Stimulated activated naive CD8-positive, alpha-beta T cell treated with anti-CD3 and anti-CD28 coated beads, Interleukin-15, amount 100 ng/mL, for 72 hours (primary cell): ENCODE measurements at regions not wholly inside any gene's neighbourhood (a gene's known extent, or its start where the extent isn't known, plus 50 kb on each side); places are given as distances from the start of the nearest gene placed in this dataset.

Experiments used
- ATAC-seq: fragments of 150-1000 bp; cut with Tn5 transposase; 2 replicates; pipeline ENCODE4 v1.10.0; 2021; ENCODE audit warnings: mild to moderate bottlenecking, moderate library complexity
- DNase-seq, 2 donors: peaks; one replicate each; pipeline ENCODE4 v3.0.0; 2021 to 2022
- H3K27ac Mint-ChIP-seq, 2 donors: one replicate each; pipeline ENCODE4 v1.8.0; 2022; ENCODE audit warnings: mild to moderate bottlenecking in 2 of 2, mixed read lengths in 2 of 2, moderate library complexity in 2 of 2
- H3K27me3 Mint-ChIP-seq: one replicate; pipeline ENCODE4 v1.8.0; 2022; ENCODE audit warnings: mixed read lengths
- H3K4me1 Mint-ChIP-seq: one replicate; pipeline ENCODE4 v1.8.0; 2022; ENCODE audit warnings: mild to moderate bottlenecking, mixed read lengths
- H3K4me3 Mint-ChIP-seq, 2 donors: one replicate each; pipeline ENCODE4 v1.8.0; 2022; ENCODE audit warnings: mild to moderate bottlenecking in 2 of 2, mixed read lengths in 2 of 2, moderate library complexity in 1 of 2
- H3K9me3 Mint-ChIP-seq, 2 donors: one replicate each; pipeline ENCODE4 v1.8.0; 2022; ENCODE audit warnings: mixed read lengths in 2 of 2

DNA sequence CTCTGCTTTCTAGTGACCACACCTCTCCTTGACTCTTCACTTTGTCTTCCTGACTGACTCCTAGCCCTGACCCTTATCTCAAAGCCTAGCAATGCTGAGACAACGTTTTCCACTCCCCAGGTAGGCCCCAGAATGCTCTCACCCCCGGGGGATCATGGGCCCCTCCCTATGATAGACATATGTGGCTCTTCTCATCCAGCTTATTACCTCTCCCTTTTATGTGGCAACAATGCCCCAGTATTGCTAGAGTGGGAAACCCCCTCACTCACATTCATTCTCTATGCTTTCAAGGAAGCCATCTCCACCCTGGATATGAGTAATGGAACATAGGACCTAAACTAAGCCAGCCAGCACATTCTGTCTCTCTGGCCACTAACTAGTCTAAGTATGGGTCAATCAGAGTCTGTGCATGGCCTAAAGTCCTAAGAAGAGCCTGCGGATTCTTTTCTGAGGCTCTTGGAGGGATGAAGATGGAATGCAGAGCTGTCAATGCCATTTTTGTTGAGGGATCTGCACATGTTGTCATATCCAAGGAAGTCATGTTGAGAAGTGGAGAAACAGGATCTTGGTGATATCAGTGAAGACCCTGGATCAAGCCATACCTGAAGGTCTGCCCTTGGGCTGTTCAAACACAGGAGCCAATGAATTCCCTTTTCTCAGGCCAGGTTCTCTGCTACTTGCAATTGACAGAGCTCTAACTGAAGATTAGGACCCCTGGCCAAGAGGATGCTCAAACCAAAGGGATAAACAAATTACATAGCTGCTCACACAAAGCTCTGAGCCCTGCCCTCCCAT, 79.8 kb upstream of the GRK3 start:
- Mint-ChIP-seq H3K27ac (peak overlapping the region; percentile 69 to 86), H3K4me3 (peak overlapping the region; percentile 33 to 34), H3K9me3 (peaks cover 11 to 12% of the 10 kb centered on the region in 2 donors), H3K4me1 (peaks cover 74% of the 10 kb centered on the region), H3K27me3 (no peaks in the 10 kb centered on the region)
- ATAC-seq (peak; percentile 84), DNase-seq (peak; percentile 57 to 70)

GRCh38 chr22:25485626-25486545, 78.6 kb upstream of the GRK3 start:
- peak; percentile 75 for ATAC-seq
- peaks cover 11 to 12% of the 10 kb centered on the region in 2 donors for H3K9me3 Mint-ChIP-seq
- peak overlapping the region; percentile 84 to 86 for H3K27ac Mint-ChIP-seq
- peak overlapping the region; percentile 20 to 62 for H3K4me3 Mint-ChIP-seq
- peaks cover 74% of the 10 kb centered on the region for H3K4me1 Mint-ChIP-seq
- DNase-seq: peak; percentile 49 to 60
- H3K27me3 Mint-ChIP-seq: no peaks in the 10 kb centered on the region

GRCh38 chr22:25487508-25487907, 77.0 kb upstream of the GRK3 start:
- ATAC-seq (no peak), DNase-seq (no peak)
- H3K27me3 Mint-ChIP-seq: peaks cover 8% of the 10 kb centered on the region
- H3K4me1 Mint-ChIP-seq: peaks cover 80% of the 10 kb centered on the region
- peaks cover 11 to 12% of the 10 kb centered on the region in 2 donors for H3K9me3 Mint-ChIP-seq
- H3K4me3 Mint-ChIP-seq: peak overlapping the region; percentile 8 to 67
- peak overlapping the region in 1 of 2 donors; percentile 35 for H3K27ac Mint-ChIP-seq

DNA sequence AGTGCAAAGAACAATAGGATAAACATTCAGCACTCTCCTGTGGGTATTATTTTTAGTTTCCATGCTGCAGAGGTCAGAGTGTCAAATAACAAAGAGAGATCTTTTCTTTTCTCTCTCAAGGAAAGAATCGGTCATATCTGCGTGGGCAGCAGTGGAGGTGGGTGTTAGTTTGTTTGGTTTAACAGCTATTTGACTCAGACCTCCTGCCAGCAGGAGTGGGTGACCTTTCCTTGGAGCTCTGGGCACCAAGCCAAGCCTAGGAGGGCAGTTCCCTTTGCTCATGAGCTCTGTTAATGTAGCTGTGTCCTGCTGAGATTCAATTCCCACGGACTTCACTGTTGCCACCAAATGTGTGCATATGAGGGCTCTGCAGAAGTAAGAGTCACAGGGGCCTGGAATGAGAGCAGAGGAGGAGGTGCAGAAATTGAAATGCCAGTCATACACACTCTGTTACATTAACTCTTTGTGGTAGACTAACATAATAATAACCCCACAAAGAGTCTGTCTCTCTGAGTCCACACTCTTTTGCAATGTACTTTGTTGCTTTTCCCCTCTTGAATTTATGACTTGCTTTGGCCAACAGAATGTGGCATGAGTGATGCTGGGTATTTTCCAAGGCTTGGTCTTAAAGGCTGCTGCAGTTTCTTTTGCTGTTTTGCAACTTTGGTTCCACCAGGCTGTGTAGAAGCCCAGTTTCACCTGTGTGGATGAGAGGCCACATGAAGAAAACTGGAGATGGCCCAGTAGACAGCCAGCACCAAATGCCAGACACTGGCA, 76.0 kb upstream of the GRK3 start:
- peaks cover 75% of the 10 kb centered on the region for H3K4me1 Mint-ChIP-seq
- peaks cover 15% of the 10 kb centered on the region for H3K27me3 Mint-ChIP-seq
- ATAC-seq: peak; percentile 50
- H3K9me3 Mint-ChIP-seq: peaks cover 11 to 12% of the 10 kb centered on the region in 2 donors
- peak overlapping the region in 1 of 2 donors; percentile 60 for H3K27ac Mint-ChIP-seq
- peak; percentile 59 to 68 for DNase-seq
- peak overlapping the region; percentile 64 to 67 for H3K4me3 Mint-ChIP-seq

GRCh38 chr22:25489947-25490346, 74.5 kb upstream of the GRK3 start:
- Mint-ChIP-seq H3K4me3 (no peak overlapping the region), H3K4me1 (peaks cover 75% of the 10 kb centered on the region), H3K9me3 (peaks cover 11 to 12% of the 10 kb centered on the region in 2 donors), H3K27me3 (peaks cover 30% of the 10 kb centered on the region), H3K27ac (no peak overlapping the region)
- DNase-seq (no peak), ATAC-seq (no peak)

DNA sequence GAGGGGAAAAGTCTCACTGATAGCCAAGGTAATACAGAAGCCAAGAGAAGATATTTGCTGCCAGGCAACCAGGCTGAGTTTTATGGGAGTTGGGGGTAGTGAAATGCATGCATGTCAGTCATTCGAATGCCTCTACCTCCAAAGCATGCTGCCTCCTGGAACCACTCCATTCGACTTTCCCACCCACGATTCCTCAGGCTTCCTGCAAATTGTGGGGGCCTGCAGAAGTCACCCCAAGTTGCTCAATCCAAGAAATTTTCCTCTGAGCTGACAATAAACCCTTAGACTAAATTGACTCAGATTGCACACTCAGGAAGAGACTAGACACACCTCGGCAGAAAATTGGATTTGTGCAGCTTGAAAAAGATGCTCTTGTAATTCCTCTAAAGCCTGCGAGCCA, 73.6 kb upstream of the GRK3 start:
- Mint-ChIP-seq H3K4me3 (no peak overlapping the region), H3K27ac (peak overlapping the region in 1 of 2 donors; percentile 56), H3K27me3 (peaks cover 34% of the 10 kb centered on the region), H3K9me3 (peaks cover 11 to 12% of the 10 kb centered on the region in 2 donors), H3K4me1 (peaks cover 70% of the 10 kb centered on the region)
- ATAC-seq (no peak), DNase-seq (no peak)

DNA sequence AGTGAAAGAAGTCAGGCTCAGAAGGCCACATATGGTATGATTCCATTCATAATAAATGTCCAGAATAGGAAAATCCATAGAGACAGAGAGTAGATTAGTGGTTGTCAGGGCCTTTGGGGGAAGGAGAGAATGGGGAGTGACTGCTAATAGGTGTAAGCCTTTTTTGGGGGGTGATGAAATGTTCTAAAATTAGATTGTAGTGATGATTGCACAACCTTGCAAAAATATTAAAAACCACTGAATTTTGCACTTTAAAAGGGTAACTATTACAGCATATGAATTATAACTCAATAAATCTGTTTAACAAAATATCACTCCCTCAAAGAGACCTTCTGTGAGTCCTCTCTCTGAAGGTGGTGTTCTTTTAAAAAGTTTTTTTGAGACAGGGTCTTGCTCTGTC, 72.3 kb upstream of the GRK3 start:
- peaks cover 34% of the 10 kb centered on the region for H3K27me3 Mint-ChIP-seq

DNA sequence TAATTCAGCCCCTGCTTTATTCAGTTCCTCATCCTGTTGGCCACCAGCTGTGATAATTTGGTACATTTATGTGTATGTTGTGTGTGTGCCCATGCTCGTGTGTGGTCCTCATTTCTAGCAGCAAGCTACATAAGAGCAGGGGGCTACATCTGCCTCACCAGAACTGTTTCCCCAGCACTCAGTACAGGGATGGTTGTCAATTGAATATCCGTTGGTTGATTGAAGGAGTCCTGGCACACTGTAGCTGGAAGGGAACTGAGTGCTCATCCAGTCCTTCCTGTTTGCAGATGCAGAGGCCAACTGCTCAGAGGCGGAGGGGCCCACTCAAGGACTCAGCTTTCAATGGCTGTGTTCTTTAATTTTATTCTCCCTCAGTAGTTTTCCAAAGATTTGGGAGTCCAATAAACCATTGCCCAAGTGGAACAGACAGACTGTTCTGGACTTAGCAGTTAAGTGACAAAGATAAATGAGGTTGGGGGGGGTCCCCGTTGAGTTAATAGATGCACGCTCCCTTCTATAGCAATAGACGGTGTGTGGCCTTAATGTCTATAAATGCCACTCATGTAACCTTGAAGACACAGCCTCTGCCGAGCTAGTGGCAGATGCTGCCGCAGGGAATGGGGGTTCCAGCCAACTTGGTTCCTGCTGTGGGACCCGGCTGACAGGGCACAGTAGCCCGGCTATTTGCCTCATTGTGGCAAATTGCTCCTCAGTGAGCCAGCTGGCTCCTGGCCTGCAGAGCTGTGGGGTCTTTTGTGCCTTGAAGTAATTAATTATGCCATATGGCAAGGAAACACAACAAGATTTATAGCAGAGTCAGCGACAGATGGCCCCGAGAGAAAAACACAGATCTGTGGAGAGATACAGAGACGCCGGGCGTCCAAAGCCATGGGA, 71.4 kb upstream of the GRK3 start:
- Mint-ChIP-seq H3K9me3 (peaks cover 0 to 2% of the 10 kb centered on the region in 2 donors), H3K4me1 (peaks cover 48% of the 10 kb centered on the region), H3K4me3 (no peak overlapping the region), H3K27me3 (peaks cover 34% of the 10 kb centered on the region), H3K27ac (peak overlapping the region in 1 of 2 donors; percentile 4)
- DNase-seq (no peak), ATAC-seq (no peak)

More for the DNA sequence above, 72.3 kb upstream of the GRK3 start:
- Mint-ChIP-seq H3K4me1 (peaks cover 58% of the 10 kb centered on the region), H3K9me3 (peaks cover 7 to 11% of the 10 kb centered on the region in 2 donors), H3K4me3 (no peak overlapping the region), H3K27ac (no peak overlapping the region)
- DNase-seq: no peak
- ATAC-seq: no peak

GRCh38 chr22:25493794-25494193, 70.7 kb upstream of the GRK3 start:
- Mint-ChIP-seq H3K27ac (peak overlapping the region; percentile 19 to 71), H3K9me3 (no peaks in the 10 kb centered on the region), H3K4me3 (no peak overlapping the region), H3K27me3 (peaks cover 34% of the 10 kb centered on the region), H3K4me1 (peaks cover 41% of the 10 kb centered on the region)
- no peak for ATAC-seq
- no peak for DNase-seq

- no peak overlapping the region for H3K4me3 Mint-ChIP-seq
- H3K27me3 Mint-ChIP-seq: peaks cover 34% of the 10 kb centered on the region
- no peak overlapping the region for H3K27ac Mint-ChIP-seq
- DNase-seq: no peak
- H3K9me3 Mint-ChIP-seq: no peaks in the 10 kb centered on the region
- peak; percentile 58 for ATAC-seq
- H3K4me1 Mint-ChIP-seq: peaks cover 34% of the 10 kb centered on the region
Measured at GRCh38 chr22:25494774-25495173, 69.7 kb upstream of the GRK3 start.

GRCh38 chr22:25495285-25495684, 69.2 kb upstream of the GRK3 start:
- no peak for DNase-seq

GRCh38 chr22:25496396-25497064, 67.9 kb upstream of the GRK3 start:
- no peak overlapping the region for H3K4me3 Mint-ChIP-seq
- H3K27ac Mint-ChIP-seq: no peak overlapping the region
- no peaks in the 10 kb centered on the region for H3K9me3 Mint-ChIP-seq
- DNase-seq: no peak
- H3K27me3 Mint-ChIP-seq: peaks cover 34% of the 10 kb centered on the region
- ATAC-seq: no peak
- H3K4me1 Mint-ChIP-seq: peaks cover 31% of the 10 kb centered on the region

More at GRCh38 chr22:25495285-25495684, 69.2 kb upstream of the GRK3 start:
- no peak for ATAC-seq
- no peak overlapping the region for H3K4me3 Mint-ChIP-seq
- no peak overlapping the region for H3K27ac Mint-ChIP-seq
- peaks cover 34% of the 10 kb centered on the region for H3K4me1 Mint-ChIP-seq
- H3K9me3 Mint-ChIP-seq: no peaks in the 10 kb centered on the region
- H3K27me3 Mint-ChIP-seq: peaks cover 34% of the 10 kb centered on the region

- no peak overlapping the region for H3K27ac Mint-ChIP-seq
- H3K4me3 Mint-ChIP-seq: no peak overlapping the region
Measured at GRCh38 chr22:25497181-25497641, 67.3 kb upstream of the GRK3 start.

DNA sequence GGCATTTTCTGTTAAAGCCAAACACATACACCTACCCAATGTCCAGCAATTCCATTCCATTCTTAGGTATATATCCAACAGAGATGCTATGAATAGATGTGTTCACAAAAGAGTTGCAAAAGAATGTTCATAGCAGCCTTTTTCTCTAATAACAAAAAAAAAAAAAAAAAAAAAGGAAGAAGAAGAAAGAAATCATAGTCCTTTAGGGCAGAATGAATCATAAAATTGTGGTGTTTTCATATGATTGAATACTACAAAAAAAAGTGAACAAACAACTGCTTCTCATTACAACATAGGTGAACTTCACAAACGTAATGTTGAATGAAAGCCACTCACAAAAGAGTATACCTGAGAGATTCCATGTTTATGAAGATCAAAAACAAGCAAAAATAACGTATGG, 66.8 kb upstream of the GRK3 start:
- ATAC-seq (no peak), DNase-seq (no peak)
- Mint-ChIP-seq H3K4me3 (no peak overlapping the region), H3K4me1 (peaks cover 24% of the 10 kb centered on the region), H3K27me3 (peaks cover 26% of the 10 kb centered on the region), H3K9me3 (no peaks in the 10 kb centered on the region), H3K27ac (peak overlapping the region in 1 of 2 donors; percentile 69)

More at GRCh38 chr22:25497181-25497641, 67.3 kb upstream of the GRK3 start:
- no peaks in the 10 kb centered on the region for H3K9me3 Mint-ChIP-seq
- DNase-seq: no peak
- ATAC-seq: no peak
- peaks cover 24% of the 10 kb centered on the region for H3K4me1 Mint-ChIP-seq
- H3K27me3 Mint-ChIP-seq: peaks cover 28% of the 10 kb centered on the region
